NCI-H524 treated with DMSO at 0.1 percent for 48 hours (cell line): ENCODE measurements at regions not wholly inside any gene's neighbourhood (a gene's known extent, or its start where the extent isn't known, plus 50 kb on each side); places are given as distances from the start of the nearest gene placed in this dataset.

Experiments used
- DNase-seq: peaks from one replicate; lab custom pipeline; 2025; lab: John Stamatoyannopoulos, UW

- no peak for DNase-seq
Observed at GRCh38 chr15:95448531-95449229, 881.8 kb upstream of the NR2F2 start.

- DNase-seq, result no peak
Observed at GRCh38 chr15:95449230-95449628, 881.3 kb upstream of the NR2F2 start.

- no peak for DNase-seq
Observed at GRCh38 chr15:95450413-95450812, 880.1 kb upstream of the NR2F2 start.

GRCh38 chr15:95451938-95452337 lies 878.6 kb upstream of the NR2F2 start:
- no peak for DNase-seq

DNA sequence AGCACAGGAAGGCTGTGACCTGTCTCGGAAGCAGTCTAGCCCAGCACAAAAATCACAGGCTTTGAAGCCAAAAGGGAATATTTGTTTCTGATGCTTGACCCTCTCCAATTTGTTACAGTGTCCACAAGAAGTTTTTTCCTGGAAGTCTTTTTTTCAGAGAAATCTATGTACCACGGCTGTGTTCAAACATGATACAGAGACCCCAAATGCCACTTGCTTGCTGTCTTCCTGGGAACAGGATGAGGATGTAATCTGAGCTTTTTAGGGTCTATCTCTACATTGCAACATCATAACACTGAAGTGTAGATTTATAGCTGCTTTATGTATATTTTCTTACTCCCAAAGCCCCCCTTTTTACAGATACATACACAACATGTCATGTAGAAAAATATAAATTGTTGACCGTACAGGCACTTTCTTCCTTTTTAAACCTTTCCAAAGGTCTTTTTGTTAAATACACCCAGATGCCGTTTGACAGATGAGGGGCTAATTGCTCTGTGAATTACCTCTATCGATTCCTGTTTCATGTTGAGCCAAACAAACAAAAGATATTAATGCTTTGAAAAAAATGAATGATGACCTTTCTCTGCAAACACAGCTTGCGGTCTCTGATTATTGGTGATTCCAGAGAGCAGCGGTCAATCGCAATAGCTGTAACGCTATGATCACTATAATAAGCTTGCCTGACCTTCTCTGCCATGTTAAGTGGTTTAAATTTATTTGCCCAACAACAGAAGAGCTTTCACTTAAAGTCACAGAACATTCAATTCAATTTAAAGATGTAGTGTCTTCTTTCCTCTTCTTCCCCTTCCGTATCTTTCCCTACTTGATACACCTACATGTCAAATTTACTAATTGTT lies 875.9 kb upstream of the NR2F2 start:
- no peak for DNase-seq

GRCh38 chr15:95457520-95457919 lies 873.0 kb upstream of the NR2F2 start:
- no peak for DNase-seq

DNA sequence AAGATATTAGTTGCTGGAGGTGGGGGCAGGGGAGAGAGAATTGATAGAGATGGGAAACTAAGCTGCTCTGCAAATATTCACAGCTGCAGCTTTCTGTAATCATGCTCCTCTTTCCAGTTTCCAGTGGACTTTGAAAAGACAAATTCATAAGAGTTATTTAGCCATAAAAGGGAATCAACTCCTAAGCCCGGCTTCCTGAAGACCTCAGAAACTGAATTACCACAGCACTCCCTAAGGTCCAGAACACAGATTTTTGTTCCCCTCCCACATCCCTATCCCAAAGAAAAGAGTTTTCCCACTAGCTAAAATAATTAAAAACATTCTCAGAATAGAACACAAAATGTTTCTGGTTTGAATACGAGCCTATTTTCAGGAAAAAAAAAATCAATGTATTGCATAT lies 871.8 kb upstream of the NR2F2 start:
- DNase-seq, result no peak

GRCh38 chr15:95459273-95459672 lies 871.2 kb upstream of the NR2F2 start:
- DNase-seq, result no peak

- DNase-seq, result no peak
Observed at GRCh38 chr15:95464509-95464908, 866.0 kb upstream of the NR2F2 start.

- DNase-seq, result no peak
Observed at GRCh38 chr15:95468820-95469219, 861.7 kb upstream of the NR2F2 start.

DNA sequence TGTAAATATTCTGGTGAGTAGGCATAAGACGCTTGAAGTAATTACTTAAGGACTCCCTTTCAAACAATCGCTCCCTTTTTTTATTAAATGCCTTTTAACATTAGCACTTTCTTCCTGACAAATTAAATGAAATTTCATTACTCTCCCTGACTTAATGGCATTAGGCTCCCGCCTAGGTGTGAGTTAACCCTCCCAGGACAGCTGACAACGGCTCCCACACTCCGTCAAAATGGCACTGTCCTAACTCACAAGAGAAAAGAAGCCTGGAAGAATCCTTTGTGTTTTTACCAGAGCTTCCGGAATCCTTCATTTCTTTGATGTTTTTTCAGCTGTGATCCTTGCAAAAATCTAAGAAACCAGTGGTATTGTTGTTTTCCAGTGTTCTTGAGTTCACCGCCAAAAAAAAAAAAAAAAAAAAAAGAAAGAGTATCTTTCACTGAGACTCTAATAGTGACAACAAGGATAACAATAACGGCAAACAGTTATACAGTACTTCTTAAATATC lies 861.0 kb upstream of the NR2F2 start:
- no peak for DNase-seq

DNA sequence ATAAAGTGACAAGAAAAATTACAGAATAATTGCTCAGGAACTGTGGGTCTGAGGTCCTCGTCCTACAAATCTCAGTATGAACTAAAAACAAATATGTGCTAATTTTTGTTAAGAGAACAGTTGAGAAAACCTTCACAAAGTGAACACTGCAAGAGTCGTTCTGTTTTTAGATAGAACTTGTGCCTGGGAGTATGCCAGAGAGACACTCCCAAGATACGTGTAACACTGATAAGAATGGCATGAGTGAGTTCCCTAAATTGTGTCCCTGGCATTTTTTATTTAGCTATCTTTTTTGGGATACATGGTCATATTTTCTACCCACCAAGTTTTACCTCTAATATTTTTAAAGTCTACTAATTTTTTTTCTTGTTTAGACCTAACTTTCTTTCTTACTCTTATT lies 860.0 kb upstream of the NR2F2 start:
- DNase-seq, result no peak

DNA sequence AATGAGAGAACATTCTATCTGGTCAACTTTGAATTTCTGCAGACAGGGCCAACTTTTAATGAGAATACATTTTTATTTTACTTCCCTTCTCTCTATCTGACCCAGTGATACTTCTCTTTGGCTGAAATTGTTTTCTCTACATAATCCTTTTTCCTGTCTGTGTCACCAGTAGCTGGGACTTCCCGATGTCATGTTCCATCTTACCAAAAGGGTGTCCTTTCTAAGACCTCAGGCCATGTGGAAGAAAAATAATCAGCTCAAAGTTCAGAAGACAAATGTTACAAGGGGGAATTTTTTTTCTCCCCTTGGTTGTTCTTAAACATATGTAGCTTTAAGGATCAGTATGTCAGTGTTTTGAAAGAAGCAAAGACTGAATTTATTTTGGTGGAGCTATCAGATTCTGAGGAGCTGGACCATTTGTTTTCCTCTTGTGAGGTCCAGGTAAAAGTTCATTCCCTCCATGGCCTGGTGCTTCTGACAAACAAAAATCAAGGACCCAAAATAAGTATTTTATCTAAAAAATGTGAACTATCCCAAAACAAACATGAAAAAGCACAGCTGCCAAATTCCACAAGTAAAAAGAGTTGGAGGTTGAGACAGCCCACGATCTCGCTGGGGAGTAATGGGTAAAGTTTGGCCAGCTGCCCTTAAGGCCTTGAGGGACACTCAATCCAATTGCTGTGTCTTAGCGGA lies 859.4 kb upstream of the NR2F2 start:
- DNase-seq, result no peak

DNA sequence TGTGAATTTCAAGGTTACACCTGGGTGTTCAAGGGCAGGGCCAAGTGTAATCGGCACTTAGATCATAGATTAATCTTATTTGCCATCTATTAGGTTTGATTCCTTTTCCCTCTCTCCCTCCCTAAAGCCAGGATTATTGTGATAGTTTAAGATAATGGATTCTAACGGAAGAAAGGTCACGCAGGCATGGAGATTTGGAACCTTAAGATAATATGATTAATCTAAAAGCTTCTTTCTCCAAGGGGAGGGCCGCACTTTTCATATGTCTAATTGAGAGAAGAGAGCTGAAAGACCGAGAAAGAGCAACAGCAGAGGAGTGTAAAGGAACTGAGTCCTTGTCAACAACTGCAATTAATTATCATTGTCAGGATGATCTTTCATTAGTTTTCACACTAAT lies 858.8 kb upstream of the NR2F2 start:
- no peak for DNase-seq

GRCh38 chr15:95475067-95475466 lies 855.4 kb upstream of the NR2F2 start:
- no peak for DNase-seq

GRCh38 chr15:95479308-95479707 lies 851.2 kb upstream of the NR2F2 start:
- no peak for DNase-seq

DNA sequence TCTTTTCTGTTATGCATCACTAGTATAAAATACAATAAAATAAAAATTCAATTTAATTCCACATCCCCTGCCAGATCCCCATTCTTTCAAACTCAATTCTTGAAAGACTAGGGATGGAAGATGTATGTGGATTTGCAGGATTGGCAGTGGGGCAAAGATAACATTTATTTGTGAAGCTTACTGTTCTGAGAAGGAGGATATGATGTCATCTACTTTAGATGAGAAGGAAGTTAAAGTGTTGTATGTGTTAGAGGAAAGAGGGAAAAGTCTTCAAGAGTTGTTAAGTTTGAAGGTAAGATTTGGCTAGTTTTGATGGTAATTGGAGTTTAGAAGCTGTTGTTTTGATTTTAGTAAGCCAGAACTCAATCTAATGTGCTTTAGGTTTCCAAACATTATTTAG lies 845.1 kb upstream of the NR2F2 start:
- DNase-seq, result no peak

GRCh38 chr15:95486224-95486623 lies 844.3 kb upstream of the NR2F2 start:
- no peak for DNase-seq

DNA sequence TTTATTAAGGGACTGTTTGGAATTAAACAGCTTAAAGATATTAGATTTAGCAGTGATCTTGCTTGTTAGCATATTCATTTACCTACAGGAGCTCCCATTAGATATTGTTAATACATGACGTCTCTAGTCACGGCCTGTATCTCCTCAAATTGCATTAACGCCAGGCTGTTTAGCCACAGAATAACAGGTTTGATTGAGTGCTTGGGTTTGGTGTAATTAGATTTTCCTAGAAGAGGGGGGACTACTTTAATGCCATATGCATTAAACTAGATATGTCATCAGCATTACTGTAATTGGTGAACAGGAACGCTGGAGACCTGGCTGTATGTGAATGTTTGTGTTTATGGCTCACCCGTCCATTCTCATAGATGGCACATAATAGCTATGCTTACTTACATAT lies 841.4 kb upstream of the NR2F2 start:
- DNase-seq, result no peak

DNA sequence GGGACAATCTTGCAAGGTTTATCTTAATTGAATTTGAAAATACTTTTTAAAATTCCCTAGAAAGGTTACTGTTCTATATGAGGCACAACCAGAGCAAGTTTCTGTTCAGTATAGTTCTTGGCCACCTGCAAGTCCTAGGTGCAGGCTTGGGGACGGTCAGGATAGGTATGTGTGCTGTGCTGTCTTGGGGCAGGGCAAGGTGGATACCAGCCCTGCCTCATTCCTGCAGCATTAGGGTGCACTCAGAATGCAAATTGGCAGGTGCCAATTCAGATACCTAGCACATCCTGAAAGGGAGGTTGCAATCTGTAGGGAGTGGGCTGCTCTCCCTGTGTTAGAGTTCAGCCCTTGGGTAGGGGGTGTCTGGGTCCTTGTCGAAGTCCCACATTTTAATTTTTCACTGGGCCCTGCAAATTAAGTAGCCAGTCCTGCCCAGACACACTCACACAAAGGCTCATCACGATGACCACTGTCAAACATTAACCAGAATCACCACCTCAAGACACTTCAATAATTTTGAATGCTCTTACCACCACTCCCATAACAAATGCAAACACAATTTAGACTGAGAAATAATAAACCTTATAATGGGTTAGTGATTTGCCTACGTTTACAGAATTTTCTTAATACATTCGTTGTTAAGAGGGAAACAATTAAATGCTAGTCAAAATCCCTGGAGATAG lies 838.0 kb upstream of the NR2F2 start:
- no peak for DNase-seq

- DNase-seq, result no peak
Observed at GRCh38 chr15:95494971-95495541, 835.4 kb upstream of the NR2F2 start.

DNA sequence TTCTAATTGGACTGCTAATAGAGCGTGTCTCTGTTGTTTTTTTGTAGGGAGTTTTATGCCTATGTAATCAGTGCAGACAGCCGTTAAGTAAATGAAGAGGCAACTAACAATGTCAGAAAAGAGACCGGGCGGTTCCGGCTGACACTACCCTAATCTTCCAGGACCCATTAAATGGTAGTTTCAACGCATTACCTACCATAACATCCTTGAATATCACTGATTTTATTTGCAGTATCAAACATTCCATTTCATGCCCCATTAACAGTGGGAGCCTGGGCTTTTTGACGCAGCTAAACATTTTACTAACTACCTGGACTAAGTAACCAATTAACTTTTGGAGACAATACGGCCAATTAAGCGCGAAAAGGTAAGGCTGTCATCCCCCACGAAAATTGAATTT lies 832.9 kb upstream of the NR2F2 start:
- no peak for DNase-seq
